Thyroid gland (tissue), 4 donors: ENCODE measurements at regions not wholly inside any gene's neighbourhood (a gene's known extent, or its start where the extent isn't known, plus 50 kb on each side); places are given as distances from the start of the nearest gene placed in this dataset.

Experiments
- DNase-seq, 2 donors: peaks; one replicate each; pipeline ENCODE4 v3.0.0-alpha.2; 2019
- H3K27ac ChIP-seq, 3 donors: fragments of 200-600 bp; sonication (generic); 1 replicate in 2 of 3; 2 replicates in 1 of 3; pipeline ENCODE4 v1.5.1; 2016 to 2019; ENCODE audit warnings: mild to moderate bottlenecking in 1 of 3, moderate library complexity in 1 of 3
- H3K27me3 ChIP-seq: fragments of 200-600 bp; sonication (generic); one replicate; pipeline ENCODE4 v1.5.1; 2019
- H3K36me3 ChIP-seq, 2 donors: fragments of 200-600 bp; sonication (generic); one replicate each; pipeline ENCODE4 v1.5.1; 2016 to 2019
- H3K4me1 ChIP-seq, 2 donors: fragments of 200-600 bp; sonication (generic); one replicate each; pipeline ENCODE4 v1.5.1; 2017 to 2019
- H3K4me3 ChIP-seq, 3 donors: fragments of 200-600 bp; sonication (generic); replicated peaks in 1 of 3; 1 replicate in 2 of 3; 2 replicates in 1 of 3; pipeline ENCODE4 v1.5.1; 2016; ENCODE audit warnings: mild to moderate bottlenecking in 1 of 3
- H3K9me3 ChIP-seq: fragments of 200-600 bp; sonication (generic); one replicate; pipeline ENCODE4 v1.5.1; 2017
- CTCF ChIP-seq, 6 experiments: fragments of 200-600 bp in 3 of 6; fragments of 450-650 bp in 3 of 6; sonication (generic) in 3 of 6; IDR thresholded peaks; one replicate each; pipeline ENCODE4 v1.5.1; 2016 to 2019; ENCODE audit warnings: antibody characterized with exemption in 6 of 6, mild to moderate bottlenecking in 2 of 6, inconsistent platforms in 1 of 6, moderate library complexity in 1 of 6
- POLR2A ChIP-seq, 2 donors: fragments of 450-650 bp; IDR thresholded peaks; one replicate each; pipeline ENCODE4 v1.6.1; 2017; ENCODE audit warnings: antibody characterized with exemption in 2 of 2, mild to moderate bottlenecking in 2 of 2, moderate library complexity in 1 of 2
- WGBS, 2 donors: methylation state at CpG; one replicate each; pipeline ENCODE4 v1.1.5; 2017; 5-methylcytosine and 5-hydroxymethylcytosine counted together
- intact Hi-C: fragments of 100-400 bp; cut with DNase I; formaldehyde crosslinking; loops from one replicate; pipeline ENCODE4 v1.15.1; 2023

- DNase-seq, result no peak
- no peak for TF ChIP-seq CTCF (IDR thresholded peaks at IDR 0.05)
- TF ChIP-seq POLR2A (IDR thresholded peaks at IDR 0.05), result no peak
- Histone ChIP-seq H3K27ac (no peak overlapping the region), H3K36me3 (no peaks in the 10 kb centered on the region), H3K9me3 (no peaks in the 10 kb centered on the region), H3K4me1 (no peaks in the 10 kb centered on the region), H3K4me3 (no peak overlapping the region), H3K27me3 (no peaks in the 10 kb centered on the region)
- WGBS, 2 donors, result 81 to 94% methylated on average over 2 of the region's 2 CpGs
- intact Hi-C loops, result no loop called here
Observed at GRCh38 chr11:106322106-106322505, 244.6 kb downstream of the AASDHPPT start.

- no peak for DNase-seq
- H3K27me3 ChIP-seq, result no peaks in the 10 kb centered on the region
- 66 to 68% methylated on average over 3 of the region's 3 CpGs for WGBS, 2 donors
- H3K9me3 ChIP-seq, result no peaks in the 10 kb centered on the region
- no peak overlapping the region for H3K4me3 ChIP-seq
- TF ChIP-seq POLR2A (IDR thresholded peaks at IDR 0.05) (no peak), CTCF (IDR thresholded peaks at IDR 0.05) (no peak)
- no peak overlapping the region for H3K27ac ChIP-seq
- no peaks in the 10 kb centered on the region for H3K4me1 ChIP-seq
- no peaks in the 10 kb centered on the region for H3K36me3 ChIP-seq
- intact Hi-C loops, result no loop called here
Observed at GRCh38 chr11:106326087-106326486, 248.6 kb downstream of the AASDHPPT start.

GRCh38 chr11:106327134-106327533 is 249.7 kb downstream of the AASDHPPT start:
- intact Hi-C loops, result no loop called here
- no peaks in the 10 kb centered on the region for H3K9me3 ChIP-seq
- no peaks in the 10 kb centered on the region for H3K36me3 ChIP-seq
- H3K27ac ChIP-seq, result no peak overlapping the region
- no peak overlapping the region for H3K4me3 ChIP-seq
- TF ChIP-seq CTCF (IDR thresholded peaks at IDR 0.05), result no peak
- no peak for TF ChIP-seq POLR2A (IDR thresholded peaks at IDR 0.05)
- 77 to 83% methylated on average over 3 of the region's 3 CpGs for WGBS, 2 donors
- H3K27me3 ChIP-seq, result no peaks in the 10 kb centered on the region
- no peak for DNase-seq
- no peaks in the 10 kb centered on the region for H3K4me1 ChIP-seq

- H3K9me3 ChIP-seq, result no peaks in the 10 kb centered on the region
Observed at GRCh38 chr11:106327637-106328036, 250.2 kb downstream of the AASDHPPT start.

More at GRCh38 chr11:106327637-106328036, 250.2 kb downstream of the AASDHPPT start:
- no peak overlapping the region for H3K27ac ChIP-seq
- H3K4me3 ChIP-seq, result no peak overlapping the region
- TF ChIP-seq CTCF (IDR thresholded peaks at IDR 0.05) (no peak), POLR2A (IDR thresholded peaks at IDR 0.05) (no peak)
- intact Hi-C loops, result no loop called here
- no peaks in the 10 kb centered on the region for H3K4me1 ChIP-seq
- no peaks in the 10 kb centered on the region for H3K27me3 ChIP-seq
- DNase-seq, result no peak
- no peaks in the 10 kb centered on the region for H3K36me3 ChIP-seq
